ENCODE measurements at regions not wholly inside any gene's neighbourhood (a gene's known extent, or its start where the extent isn't known, plus 50 kb on each side); places are given as distances from the start of the nearest gene placed in this dataset.

DNA sequence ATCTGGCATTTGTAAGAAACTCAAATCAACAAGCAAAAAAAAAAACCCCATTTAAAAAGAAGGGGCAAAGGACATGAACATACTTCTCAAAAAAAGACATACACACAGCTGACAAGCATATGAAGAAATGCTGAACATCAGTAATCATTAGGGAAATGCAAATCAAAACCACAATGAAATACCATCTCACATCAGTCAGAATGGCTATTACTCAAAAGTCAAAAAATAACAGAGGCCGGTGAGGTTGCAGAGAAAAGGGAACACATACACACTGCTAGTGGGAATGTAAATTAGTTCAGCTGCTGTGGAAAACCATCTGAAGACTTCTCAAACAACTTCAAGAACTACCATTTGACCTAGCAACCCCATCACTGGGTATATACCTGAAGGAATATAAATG lies 199.4 kb upstream of the THBS1 start:
- H3K9me3 ChIP-seq (ENCODE audit: control insufficient read depth, insufficient read depth, low read length): no peaks in the 10 kb centered on the region
- H3K4me3 ChIP-seq (ENCODE audit: low read depth, low read length): no peak overlapping the region
- ChIA-PET CTCF (no interaction called here), POLR2A (interaction anchor here (0.6 kb wide), 1 partner anchor 23 kb away, joined by 3 read pairs; no protein-coding TSS in a partner anchor)
- TF ChIP-seq, protein P1, sequence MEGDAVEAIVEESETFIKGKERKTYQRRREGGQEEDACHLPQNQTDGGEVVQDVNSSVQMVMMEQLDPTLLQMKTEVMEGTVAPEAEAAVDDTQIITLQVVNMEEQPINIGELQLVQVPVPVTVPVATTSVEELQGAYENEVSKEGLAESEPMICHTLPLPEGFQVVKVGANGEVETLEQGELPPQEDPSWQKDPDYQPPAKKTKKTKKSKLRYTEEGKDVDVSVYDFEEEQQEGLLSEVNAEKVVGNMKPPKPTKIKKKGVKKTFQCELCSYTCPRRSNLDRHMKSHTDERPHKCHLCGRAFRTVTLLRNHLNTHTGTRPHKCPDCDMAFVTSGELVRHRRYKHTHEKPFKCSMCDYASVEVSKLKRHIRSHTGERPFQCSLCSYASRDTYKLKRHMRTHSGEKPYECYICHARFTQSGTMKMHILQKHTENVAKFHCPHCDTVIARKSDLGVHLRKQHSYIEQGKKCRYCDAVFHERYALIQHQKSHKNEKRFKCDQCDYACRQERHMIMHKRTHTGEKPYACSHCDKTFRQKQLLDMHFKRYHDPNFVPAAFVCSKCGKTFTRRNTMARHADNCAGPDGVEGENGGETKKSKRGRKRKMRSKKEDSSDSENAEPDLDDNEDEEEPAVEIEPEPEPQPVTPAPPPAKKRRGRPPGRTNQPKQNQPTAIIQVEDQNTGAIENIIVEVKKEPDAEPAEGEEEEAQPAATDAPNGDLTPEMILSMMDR (IDR thresholded peaks at IDR 0.05; ENCODE audit: low read depth, low read length): no peak
- H3K27me3 ChIP-seq (ENCODE audit: control insufficient read depth, insufficient read depth, low read length): no peaks in the 10 kb centered on the region
- no peak overlapping the region for H3K27ac ChIP-seq (ENCODE audit: low read depth, low read length)
- DNase-seq (ENCODE audit: low read depth, low spot score): no peak

DNA sequence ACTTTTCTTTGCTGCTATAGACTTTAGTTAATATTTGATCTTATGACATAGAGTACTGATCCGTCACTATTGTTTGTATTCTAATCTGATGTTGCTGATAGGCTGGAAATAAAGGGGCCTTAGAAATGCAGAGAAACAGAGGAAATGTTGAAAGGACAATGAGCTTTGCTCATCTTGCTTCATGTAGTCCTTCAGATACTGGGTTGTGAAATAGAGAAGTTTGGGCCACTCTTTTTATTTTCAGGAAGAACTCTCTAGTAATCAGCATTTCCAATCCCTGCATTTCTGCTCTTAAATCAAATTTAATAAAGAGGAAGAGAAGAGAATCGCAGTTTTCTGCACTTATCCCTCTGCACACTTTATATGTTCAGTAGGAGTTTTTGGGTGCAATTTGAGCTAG lies 192.8 kb upstream of the THBS1 start:
- TF ChIP-seq, protein P1 (IDR thresholded peaks at IDR 0.05; ENCODE audit: low read depth, low read length): no peak
- no peaks in the 10 kb centered on the region; the same call in 1 of the 2 replicates for H3K9me3 ChIP-seq (ENCODE audit: control insufficient read depth, insufficient read depth, low read length)
- no peak for DNase-seq (ENCODE audit: low read depth, low spot score)
- CTCF ChIA-PET: no interaction called here
- no peak overlapping the region for H3K4me3 ChIP-seq (ENCODE audit: low read depth, low read length)
- H3K27ac ChIP-seq (ENCODE audit: low read depth, low read length): no peak overlapping the region
- POLR2A ChIA-PET: no interaction called here
- no peaks in the 10 kb centered on the region for H3K27me3 ChIP-seq (ENCODE audit: control insufficient read depth, insufficient read depth, low read length)

DNA sequence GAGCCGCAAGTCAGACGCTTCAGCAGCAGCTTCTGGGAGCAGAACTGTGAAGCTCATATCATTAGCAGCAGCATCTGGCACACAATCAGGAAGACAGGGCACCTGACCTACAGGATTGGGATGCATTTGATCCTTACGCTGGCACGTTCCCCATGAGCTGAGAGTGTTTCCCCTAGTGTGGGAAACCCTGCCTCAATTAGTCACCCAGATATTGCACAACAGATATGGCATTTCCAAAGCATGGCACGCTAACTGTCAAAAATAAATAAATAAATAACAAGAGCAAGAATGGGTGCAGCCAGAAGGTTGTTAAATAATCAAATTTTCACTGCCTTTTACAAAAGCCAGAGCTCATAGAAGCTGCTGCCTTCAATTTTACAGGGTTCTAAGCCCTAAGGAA lies 189.6 kb upstream of the THBS1 start:
- TF ChIP-seq, protein P1 (IDR thresholded peaks at IDR 0.05; ENCODE audit: low read depth, low read length): no peak
- POLR2A ChIA-PET: interaction anchor here (0.6 kb wide), 1 partner anchor 91 kb away, joined by 3 read pairs; no protein-coding TSS in a partner anchor
- CTCF ChIA-PET: interaction anchor here (0.8 kb wide), 1 partner anchor 189 kb away, joined by 4 read pairs; the partner anchor contains the start of gene THBS1
- Histone ChIP-seq H3K4me3 (ENCODE audit: low read depth, low read length) (no peak overlapping the region), H3K9me3 (ENCODE audit: control insufficient read depth, insufficient read depth, low read length) (no peaks in the 10 kb centered on the region; the same call in 1 of the 2 replicates), H3K27ac (ENCODE audit: low read depth, low read length) (no peak overlapping the region), H3K27me3 (ENCODE audit: control insufficient read depth, insufficient read depth, low read length) (no peaks in the 10 kb centered on the region)
- no peak for DNase-seq (ENCODE audit: low read depth, low spot score)

DNA sequence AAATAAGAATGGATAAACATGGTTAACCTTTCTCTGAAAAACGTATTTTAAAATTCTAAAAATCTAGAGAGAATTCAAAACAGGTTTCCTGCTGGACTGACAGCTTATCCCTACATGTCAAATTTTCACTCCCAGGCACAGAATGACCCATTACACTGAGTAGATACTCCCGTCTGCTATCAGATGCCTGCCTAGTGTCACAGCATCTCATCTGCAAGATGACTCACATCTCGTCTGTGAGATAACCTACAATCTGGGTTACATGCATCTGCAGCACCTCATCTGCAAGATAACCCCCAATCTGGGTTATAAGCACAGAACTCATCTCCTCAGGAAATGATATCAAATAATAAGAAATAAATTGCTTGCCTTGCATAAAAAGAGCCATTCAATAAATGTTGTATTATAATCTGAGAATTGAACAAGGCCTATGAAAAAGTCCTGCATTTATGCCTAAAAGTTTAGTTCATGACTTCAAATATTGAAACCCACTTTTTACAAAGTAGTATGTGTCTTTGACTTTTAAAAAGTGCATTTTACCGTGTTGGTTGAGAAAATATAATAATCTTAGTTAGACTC lies 188.3 kb upstream of the THBS1 start:
- TF ChIP-seq, protein P1 (IDR thresholded peaks at IDR 0.05; ENCODE audit: low read depth, low read length): no peak
- DNase-seq (ENCODE audit: low read depth, low spot score): no peak
- no peak overlapping the region for H3K4me3 ChIP-seq (ENCODE audit: low read depth, low read length)
- no peak overlapping the region for H3K27ac ChIP-seq (ENCODE audit: low read depth, low read length)
- H3K9me3 ChIP-seq (ENCODE audit: control insufficient read depth, insufficient read depth, low read length): no peaks in the 10 kb centered on the region; the same call in 1 of the 2 replicates
- ChIA-PET POLR2A (no interaction called here), CTCF (no interaction called here)
- no peaks in the 10 kb centered on the region for H3K27me3 ChIP-seq (ENCODE audit: control insufficient read depth, insufficient read depth, low read length)

DNA sequence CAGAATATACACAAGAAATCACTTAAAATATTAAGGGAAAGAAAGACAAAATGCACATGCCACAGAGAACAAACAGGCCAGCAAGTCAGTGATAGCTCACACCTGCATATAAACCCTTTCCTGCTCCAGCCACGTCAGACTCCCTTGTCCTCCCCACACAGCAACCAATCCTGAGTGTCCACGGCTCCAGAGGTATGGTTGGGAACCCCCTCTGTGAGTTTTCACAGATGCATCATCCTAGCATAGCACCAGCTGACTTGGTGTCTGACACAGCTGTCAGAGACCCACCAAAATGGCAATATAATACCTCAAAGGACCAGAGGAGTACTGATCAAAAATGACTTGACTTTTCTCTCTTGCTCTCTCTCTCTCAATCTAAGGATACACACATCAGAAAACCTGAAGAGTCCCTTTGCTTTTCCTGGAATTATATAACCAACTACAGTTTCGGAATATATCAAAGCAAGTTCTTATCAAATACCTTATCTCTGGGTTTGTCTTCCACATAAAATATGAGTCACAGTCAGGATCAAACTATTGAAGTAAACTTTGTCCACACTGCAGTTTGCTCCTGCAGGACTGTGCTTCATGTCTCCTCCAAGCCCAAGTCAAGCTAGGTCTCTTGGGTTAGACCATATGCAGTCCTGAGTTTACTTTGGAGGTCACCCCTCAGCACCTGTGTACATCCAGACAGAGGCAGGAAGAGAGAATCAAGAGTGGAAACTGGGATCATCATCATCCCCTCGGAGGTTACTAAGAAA lies 187.1 kb upstream of the THBS1 start:
- no peak for DNase-seq (ENCODE audit: low read depth, low spot score)
- TF ChIP-seq, protein P1 (IDR thresholded peaks at IDR 0.05; ENCODE audit: low read depth, low read length): no peak
- Histone ChIP-seq H3K4me3 (ENCODE audit: low read depth, low read length) (no peak overlapping the region), H3K27ac (ENCODE audit: low read depth, low read length) (no peak overlapping the region), H3K9me3 (ENCODE audit: control insufficient read depth, insufficient read depth, low read length) (no peaks in the 10 kb centered on the region; the same call in 1 of the 2 replicates), H3K27me3 (ENCODE audit: control insufficient read depth, insufficient read depth, low read length) (no peaks in the 10 kb centered on the region)
- ChIA-PET POLR2A (no interaction called here), CTCF (no interaction called here)
